Panc1 (cell line): ENCODE measurements at regions not wholly inside any gene's neighbourhood (a gene's known extent, or its start where the extent isn't known, plus 50 kb on each side); places are given as distances from the start of the nearest gene placed in this dataset.

Experiments
- ATAC-seq: fragments of 200-7000 bp; cut with Tn5 transposase; 2 replicates; pipeline ENCODE4 v1.9.1; 2020; ENCODE audit warnings: mild to moderate bottlenecking, moderate library complexity
- BruUV-seq: library from RNA; stranded (reverse); fragments of 400-500 nt; replicated peaks from 2 replicates; lab custom pipeline; 2021; lab: Mats Ljungman, UMichigan
- CTCF ChIA-PET: fragments of 300-600 bp; sonication (Branson Sonifier 250); formaldehyde crosslinking; loops from one replicate; lab custom pipeline; 2022; ENCODE audit warnings: antibody characterized with exemption; lab: Charles Lee
- POLR2A ChIA-PET: fragments of 300-600 bp; sonication (Branson Sonifier 250); formaldehyde crosslinking; loops from one replicate; lab custom pipeline; 2022; ENCODE audit warnings: antibody characterized with exemption; lab: Charles Lee
- DNase-seq: peaks from one replicate; pipeline ENCODE4 v3.0.0-alpha.2; 2010; ENCODE audit warnings: low read depth, low spot score
- H3K27ac ChIP-seq: 2 replicates; pipeline ENCODE4 v1.5.1; 2011; ENCODE audit warnings: mild to moderate bottlenecking, low read length, inconsistent platforms
- H3K27me3 ChIP-seq: fragments of 200-500 bp; sonication (Bioruptor generic); 2 replicates; pipeline ENCODE4 v1.6.0; 2014; ENCODE audit warnings: low read length, inconsistent platforms; ENCODE audit not compliant: control insufficient read depth, insufficient read depth
- H3K36me3 ChIP-seq: fragments of 200-500 bp; sonication (Bioruptor generic); 2 replicates; pipeline ENCODE4 v1.5.1; 2014; ENCODE audit warnings: inconsistent platforms, mild to moderate bottlenecking, low read length, moderate library complexity; ENCODE audit not compliant: control insufficient read depth, insufficient read depth
- H3K4me1 ChIP-seq: 2 replicates; pipeline ENCODE4 v1.5.1; 2011; ENCODE audit warnings: inconsistent platforms, mild to moderate bottlenecking, low read length, moderate library complexity; ENCODE audit not compliant: control insufficient read depth, insufficient read depth
- H3K4me3 ChIP-seq, 2 experiments: 2 replicates each; pipeline ENCODE4 v1.5.1; 2011 to 2012; ENCODE audit warnings: low read depth in 2 of 2, low read length in 2 of 2, mild to moderate bottlenecking in 2 of 2, inconsistent platforms in 1 of 2, moderate library complexity in 1 of 2
- H3K9me3 ChIP-seq: fragments of 200-500 bp; sonication (Bioruptor generic); 2 replicates; pipeline ENCODE4 v1.5.1; 2014; ENCODE audit warnings: low read depth, mild to moderate bottlenecking, inconsistent platforms, low read length, moderate library complexity; ENCODE audit not compliant: control insufficient read depth, insufficient read depth
- CTCF ChIP-seq: fragments of 450-650 bp; IDR thresholded peaks from 2 replicates; pipeline ENCODE4 v1.5.1; 2017; ENCODE audit warnings: mild to moderate bottlenecking
- POLR2AphosphoS5 ChIP-seq: IDR thresholded peaks from 2 replicates; pipeline ENCODE4 v1.6.1; 2012; ENCODE audit warnings: mild to moderate bottlenecking, low read depth, low read length, moderate library complexity
- SIN3A ChIP-seq: IDR thresholded peaks from 2 replicates; pipeline ENCODE4 v1.6.1; 2012; ENCODE audit warnings: low read depth, mild to moderate bottlenecking, low read length, moderate library complexity, borderline replicate concordance; ENCODE audit not compliant: insufficient read depth
- TCF7L2 ChIP-seq: IDR thresholded peaks from 2 replicates; pipeline ENCODE4 v1.6.1; 2011; ENCODE audit warnings: mild to moderate bottlenecking, low read depth, low read length, inconsistent platforms
- in situ Hi-C: cut with HindIII; loops from 2 replicates; pipeline ENCODE4 v1.10.0; 2016; ENCODE audit warnings: low sequenced_read_pairs, low pct_unique_long_range_greater_than_20kb
- intact Hi-C: fragments of 100-400 bp; cut with micrococcal nuclease; formaldehyde crosslinking; loops from one replicate; pipeline ENCODE4 v1.10.0; 2022; ENCODE audit not compliant: unreplicated experiment
- TF ChIP-seq, protein P1 (sequence below), 2 experiments: IDR thresholded peaks; 2 replicates each; pipeline ENCODE4 v1.6.1; 2011 to 2012; ENCODE audit warnings: low read depth in 2 of 2, control low read depth in 1 of 2, low read length in 1 of 2, mild to moderate bottlenecking in 1 of 2, moderate library complexity in 1 of 2; ENCODE audit not compliant: insufficient read depth in 1 of 2

DNA sequence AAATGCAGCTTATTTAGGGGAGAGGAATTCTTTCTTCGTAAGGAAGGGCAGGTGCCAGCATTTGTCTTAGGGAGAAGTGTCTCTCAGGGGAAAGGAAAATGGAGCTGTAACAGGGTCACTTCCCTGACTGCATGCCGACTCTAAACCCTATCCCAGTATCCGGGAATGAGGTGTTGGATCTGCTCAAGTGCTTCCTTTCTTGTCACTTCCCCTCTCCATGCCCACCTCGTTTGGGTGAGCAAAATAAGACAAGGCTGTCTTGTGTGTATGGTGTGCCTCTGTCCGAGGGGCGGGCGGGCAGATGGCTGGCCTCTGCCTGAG is 230.1 kb upstream of the TPM1 start:
- H3K4me3 ChIP-seq: no peak overlapping the region
- no peak for DNase-seq
- no peaks in the 10 kb centered on the region for H3K36me3 ChIP-seq
- ChIA-PET CTCF (no interaction called here), POLR2A (no interaction called here)
- peaks cover 4% of the 10 kb centered on the region; the same call in 1 of the 2 replicates for H3K4me1 ChIP-seq
- in situ Hi-C loops: no loop called here
- intact Hi-C loops: no loop called here
- no TSS peak for BruUV-seq
- ATAC-seq: no peak
- H3K9me3 ChIP-seq: no peaks in the 10 kb centered on the region
- H3K27ac ChIP-seq: no peak overlapping the region
- TF ChIP-seq, protein P1, sequence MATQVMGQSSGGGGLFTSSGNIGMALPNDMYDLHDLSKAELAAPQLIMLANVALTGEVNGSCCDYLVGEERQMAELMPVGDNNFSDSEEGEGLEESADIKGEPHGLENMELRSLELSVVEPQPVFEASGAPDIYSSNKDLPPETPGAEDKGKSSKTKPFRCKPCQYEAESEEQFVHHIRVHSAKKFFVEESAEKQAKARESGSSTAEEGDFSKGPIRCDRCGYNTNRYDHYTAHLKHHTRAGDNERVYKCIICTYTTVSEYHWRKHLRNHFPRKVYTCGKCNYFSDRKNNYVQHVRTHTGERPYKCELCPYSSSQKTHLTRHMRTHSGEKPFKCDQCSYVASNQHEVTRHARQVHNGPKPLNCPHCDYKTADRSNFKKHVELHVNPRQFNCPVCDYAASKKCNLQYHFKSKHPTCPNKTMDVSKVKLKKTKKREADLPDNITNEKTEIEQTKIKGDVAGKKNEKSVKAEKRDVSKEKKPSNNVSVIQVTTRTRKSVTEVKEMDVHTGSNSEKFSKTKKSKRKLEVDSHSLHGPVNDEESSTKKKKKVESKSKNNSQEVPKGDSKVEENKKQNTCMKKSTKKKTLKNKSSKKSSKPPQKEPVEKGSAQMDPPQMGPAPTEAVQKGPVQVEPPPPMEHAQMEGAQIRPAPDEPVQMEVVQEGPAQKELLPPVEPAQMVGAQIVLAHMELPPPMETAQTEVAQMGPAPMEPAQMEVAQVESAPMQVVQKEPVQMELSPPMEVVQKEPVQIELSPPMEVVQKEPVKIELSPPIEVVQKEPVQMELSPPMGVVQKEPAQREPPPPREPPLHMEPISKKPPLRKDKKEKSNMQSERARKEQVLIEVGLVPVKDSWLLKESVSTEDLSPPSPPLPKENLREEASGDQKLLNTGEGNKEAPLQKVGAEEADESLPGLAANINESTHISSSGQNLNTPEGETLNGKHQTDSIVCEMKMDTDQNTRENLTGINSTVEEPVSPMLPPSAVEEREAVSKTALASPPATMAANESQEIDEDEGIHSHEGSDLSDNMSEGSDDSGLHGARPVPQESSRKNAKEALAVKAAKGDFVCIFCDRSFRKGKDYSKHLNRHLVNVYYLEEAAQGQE (IDR thresholded peaks at IDR 0.05; ENCODE audit: insufficient read depth in 1 of 2, low read depth in 2 of 2, low read length in 1 of 2): no peak
- TF ChIP-seq POLR2AphosphoS5: no peak
- no peak for TF ChIP-seq SIN3A
- TF ChIP-seq CTCF: no peak
- no peak for TF ChIP-seq TCF7L2
- H3K27me3 ChIP-seq: no peaks in the 10 kb centered on the region

DNA sequence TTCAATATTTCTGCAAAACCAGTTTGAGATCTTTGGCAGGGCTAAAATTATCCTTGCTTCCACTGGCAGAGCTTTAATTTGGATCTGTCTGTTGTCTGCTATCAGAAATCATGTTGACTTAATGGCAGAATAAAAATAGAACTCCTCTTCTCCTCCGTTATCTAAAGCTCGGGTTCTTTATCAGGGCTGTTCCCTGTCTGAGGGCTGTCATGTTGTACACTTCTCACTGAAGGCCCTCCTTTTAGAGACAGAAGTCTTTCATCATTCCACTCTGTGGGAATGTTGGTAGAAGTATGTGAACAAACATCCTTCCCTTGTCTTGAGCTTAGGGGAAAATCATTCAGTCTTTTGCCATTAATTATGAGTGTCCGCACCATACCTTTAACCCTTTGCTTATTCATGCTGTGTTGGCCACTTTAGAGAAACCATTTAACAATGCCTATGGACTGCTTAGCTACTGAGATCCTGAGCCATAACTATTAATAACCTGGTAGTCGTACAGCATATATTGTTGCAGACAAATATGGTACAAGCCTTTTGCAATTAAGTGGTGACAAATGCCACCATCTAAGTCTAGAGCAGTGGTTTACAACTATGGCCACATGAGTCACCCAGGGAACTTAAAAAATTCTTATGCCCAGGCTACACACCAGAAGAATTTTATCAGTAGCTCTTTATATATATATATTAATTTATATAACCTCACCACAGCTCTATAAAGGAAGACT is 226.0 kb upstream of the TPM1 start:
- no peak overlapping the region for H3K27ac ChIP-seq
- H3K4me1 ChIP-seq: peaks cover 4% of the 10 kb centered on the region; the same call in 1 of the 2 replicates
- no TSS peak for BruUV-seq
- DNase-seq (no peak), ATAC-seq (no peak)
- no peaks in the 10 kb centered on the region for H3K27me3 ChIP-seq
- in situ Hi-C loops (no loop called here), intact Hi-C loops (no loop called here)
- TF ChIP-seq POLR2AphosphoS5 (no peak), CTCF (no peak), TCF7L2 (no peak), SIN3A (no peak)
- TF ChIP-seq, protein P1 (IDR thresholded peaks at IDR 0.05; ENCODE audit: insufficient read depth in 1 of 2, low read depth in 2 of 2, low read length in 1 of 2): no peak
- H3K4me3 ChIP-seq: no peak overlapping the region
- no peaks in the 10 kb centered on the region for H3K9me3 ChIP-seq
- POLR2A ChIA-PET: no interaction called here
- H3K36me3 ChIP-seq: no peaks in the 10 kb centered on the region
- CTCF ChIA-PET: no interaction called here
